ENCODE measurements at regions not wholly inside any gene's neighbourhood (a gene's known extent, or its start where the extent isn't known, plus 50 kb on each side); places are given as distances from the start of the nearest gene placed in this dataset.

DNA sequence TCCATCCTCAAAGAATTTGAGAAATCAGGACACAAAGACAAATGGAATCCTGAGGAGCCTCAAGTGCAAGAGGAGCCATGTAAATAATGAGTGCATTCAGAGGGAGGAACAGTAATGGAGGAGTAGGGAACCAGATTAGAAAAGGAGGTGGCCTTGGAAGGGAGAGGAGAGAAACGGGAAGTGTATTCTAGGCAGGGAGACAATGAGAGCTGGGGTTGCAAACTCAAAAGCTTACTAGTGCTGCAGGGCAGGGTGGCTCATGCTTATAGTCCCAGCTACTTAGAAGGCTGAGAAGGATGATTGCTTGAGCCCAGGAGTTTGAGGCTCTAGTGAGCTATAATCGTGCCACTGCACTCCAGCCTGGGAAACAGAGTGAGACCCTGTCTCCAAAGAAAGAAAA is 113.2 kb upstream of the LSM6 start:
- H3K27ac Mint-ChIP-seq: no peak overlapping the region
- DNase-seq (ENCODE audit: low spot score) (no peak), ATAC-seq (peak; percentile 26; the same call in 1 of the 2 replicates)
- no peaks in the 10 kb centered on the region; the same call in 1 of the 2 replicates for H3K27me3 Mint-ChIP-seq (ENCODE audit: low read depth)
- CTCF ChIA-PET: no interaction called here
- no peaks in the 10 kb centered on the region for H3K36me3 Mint-ChIP-seq
- POLR2A ChIA-PET: no interaction called here
- no peak overlapping the region for H3K4me3 Mint-ChIP-seq
- peaks cover 13% of the 10 kb centered on the region for H3K4me1 Mint-ChIP-seq
- peaks cover 22% of the 10 kb centered on the region for H3K9me3 Mint-ChIP-seq
- no peak for TF ChIP-seq TEAD1 (CRISPR knock-in tag; IDR thresholded peaks at IDR 0.05)
- TF ChIP-seq ESRRA (CRISPR knock-in tag; IDR thresholded peaks at IDR 0.05; ENCODE audit: borderline replicate concordance): no peak
- no peak for TF ChIP-seq ZNF416 (CRISPR knock-in tag; IDR thresholded peaks at IDR 0.05)
- TF ChIP-seq, protein P1, sequence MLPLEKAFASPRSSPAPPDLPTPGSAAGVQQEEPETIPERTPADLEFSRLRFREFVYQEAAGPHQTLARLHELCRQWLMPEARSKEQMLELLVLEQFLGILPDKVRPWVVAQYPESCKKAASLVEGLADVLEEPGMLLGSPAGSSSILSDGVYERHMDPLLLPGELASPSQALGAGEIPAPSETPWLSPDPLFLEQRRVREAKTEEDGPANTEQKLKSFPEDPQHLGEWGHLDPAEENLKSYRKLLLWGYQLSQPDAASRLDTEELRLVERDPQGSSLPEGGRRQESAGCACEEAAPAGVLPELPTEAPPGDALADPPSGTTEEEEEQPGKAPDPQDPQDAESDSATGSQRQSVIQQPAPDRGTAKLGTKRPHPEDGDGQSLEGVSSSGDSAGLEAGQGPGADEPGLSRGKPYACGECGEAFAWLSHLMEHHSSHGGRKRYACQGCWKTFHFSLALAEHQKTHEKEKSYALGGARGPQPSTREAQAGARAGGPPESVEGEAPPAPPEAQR (CRISPR knock-in tag; IDR thresholded peaks at IDR 0.05): no peak

DNA sequence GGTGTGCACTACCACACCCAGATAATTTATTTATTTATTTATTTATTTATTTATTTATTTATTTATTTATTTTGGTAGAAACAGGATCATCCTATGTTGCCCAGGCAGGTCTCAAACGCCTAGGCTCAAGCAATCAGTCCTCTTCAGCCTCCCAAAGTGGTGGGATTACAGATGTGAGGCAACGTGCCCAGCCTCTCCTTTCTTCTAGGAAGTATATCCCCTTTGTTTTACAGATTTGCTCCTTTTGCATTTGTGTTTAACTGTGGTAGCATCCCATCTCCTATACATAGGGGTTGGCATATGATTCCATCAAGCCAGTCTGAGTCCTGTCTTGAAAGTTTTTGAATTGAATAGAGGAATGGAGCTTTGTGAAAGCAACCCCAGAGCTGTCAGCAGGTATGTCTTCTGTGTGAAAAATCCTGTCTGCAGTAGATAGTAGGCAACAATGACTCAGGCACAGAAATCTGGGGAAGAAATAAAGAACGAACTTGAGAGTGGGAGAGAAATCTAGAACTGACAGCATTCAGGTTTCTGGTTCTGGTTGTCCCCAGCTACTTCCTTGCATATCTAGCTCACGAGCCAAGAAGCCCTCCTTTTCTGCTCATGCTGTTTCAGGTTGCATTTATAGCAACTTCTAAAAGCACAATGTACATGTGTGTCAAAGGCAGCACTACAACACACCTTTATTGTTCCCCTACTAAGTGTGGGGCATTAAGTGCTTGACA is 113.7 kb upstream of the LSM6 start:
- Mint-ChIP-seq H3K9me3 (peaks cover 19% of the 10 kb centered on the region), H3K27ac (no peak overlapping the region), H3K27me3 (ENCODE audit: low read depth) (no peaks in the 10 kb centered on the region; the same call in 1 of the 2 replicates), H3K4me1 (peaks cover 13% of the 10 kb centered on the region), H3K4me3 (no peak overlapping the region), H3K36me3 (no peaks in the 10 kb centered on the region)
- ChIA-PET CTCF (no interaction called here), POLR2A (no interaction called here)
- DNase-seq (ENCODE audit: low spot score) (no peak), ATAC-seq (peak; percentile 60)
- no peak for TF ChIP-seq GABPB1 (CRISPR knock-in tag; IDR thresholded peaks at IDR 0.05)
- TF ChIP-seq, protein P2, sequence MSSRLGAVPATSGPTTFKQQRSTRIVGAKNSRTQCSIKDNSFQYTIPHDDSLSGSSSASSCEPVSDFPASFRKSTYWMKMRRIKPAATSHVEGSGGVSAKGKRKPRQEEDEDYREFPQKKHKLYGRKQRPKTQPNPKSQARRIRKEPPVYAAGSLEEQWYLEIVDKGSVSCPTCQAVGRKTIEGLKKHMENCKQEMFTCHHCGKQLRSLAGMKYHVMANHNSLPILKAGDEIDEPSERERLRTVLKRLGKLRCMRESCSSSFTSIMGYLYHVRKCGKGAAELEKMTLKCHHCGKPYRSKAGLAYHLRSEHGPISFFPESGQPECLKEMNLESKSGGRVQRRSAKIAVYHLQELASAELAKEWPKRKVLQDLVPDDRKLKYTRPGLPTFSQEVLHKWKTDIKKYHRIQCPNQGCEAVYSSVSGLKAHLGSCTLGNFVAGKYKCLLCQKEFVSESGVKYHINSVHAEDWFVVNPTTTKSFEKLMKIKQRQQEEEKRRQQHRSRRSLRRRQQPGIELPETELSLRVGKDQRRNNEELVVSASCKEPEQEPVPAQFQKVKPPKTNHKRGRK (CRISPR knock-in tag; IDR thresholded peaks at IDR 0.05; ENCODE audit: borderline replicate concordance): 0 out of 2 replicates have a peak, but pooled peaks have one; percentile 8

DNA sequence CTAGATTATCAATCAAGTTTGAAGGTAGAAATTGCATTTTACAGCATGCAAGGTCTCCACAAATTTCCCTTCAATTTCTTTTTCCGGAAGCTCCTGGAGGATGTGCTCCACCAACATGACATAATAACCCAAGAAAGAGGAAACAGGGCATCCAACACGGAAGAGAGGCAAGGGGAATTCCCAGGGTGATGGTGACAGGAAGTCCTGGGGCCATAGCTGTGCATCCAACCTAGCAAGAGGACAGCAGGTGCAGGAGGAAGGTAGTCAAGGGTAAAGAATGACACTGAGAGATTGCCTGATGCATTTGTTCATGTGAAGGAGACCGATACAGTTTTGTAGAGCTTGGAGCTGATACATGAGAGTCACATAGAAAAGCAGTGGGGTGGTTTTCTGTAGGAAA is 115.7 kb upstream of the LSM6 start:
- Mint-ChIP-seq H3K9me3 (peaks cover 8% of the 10 kb centered on the region; the same call in 1 of the 2 replicates), H3K27ac (no peak overlapping the region), H3K36me3 (no peaks in the 10 kb centered on the region), H3K4me3 (no peak overlapping the region), H3K4me1 (peaks cover 13% of the 10 kb centered on the region), H3K27me3 (ENCODE audit: low read depth) (no peaks in the 10 kb centered on the region; the same call in 1 of the 2 replicates)
- ChIA-PET CTCF (no interaction called here), POLR2A (no interaction called here)
- DNase-seq (ENCODE audit: low spot score): no peak
- no peak for ATAC-seq
- TF ChIP-seq, protein P3, sequence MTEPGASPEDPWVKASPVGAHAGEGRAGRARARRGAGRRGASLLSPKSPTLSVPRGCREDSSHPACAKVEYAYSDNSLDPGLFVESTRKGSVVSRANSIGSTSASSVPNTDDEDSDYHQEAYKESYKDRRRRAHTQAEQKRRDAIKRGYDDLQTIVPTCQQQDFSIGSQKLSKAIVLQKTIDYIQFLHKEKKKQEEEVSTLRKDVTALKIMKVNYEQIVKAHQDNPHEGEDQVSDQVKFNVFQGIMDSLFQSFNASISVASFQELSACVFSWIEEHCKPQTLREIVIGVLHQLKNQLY (CRISPR knock-in tag; IDR thresholded peaks at IDR 0.05): no peak
- TF ChIP-seq TEAD1 (CRISPR knock-in tag; IDR thresholded peaks at IDR 0.05) (no peak), NR3C1 (CRISPR knock-in tag; conservative IDR thresholded peaks at IDR 0.05; ENCODE audit: low read depth) (no peak), ZNF396 (CRISPR knock-in tag; IDR thresholded peaks at IDR 0.05; ENCODE audit: borderline replicate concordance) (no peak), JUN (CRISPR knock-in tag; IDR thresholded peaks at IDR 0.05) (no peak), ZNF138 (CRISPR knock-in tag; conservative IDR thresholded peaks at IDR 0.05) (no peak), MYBL2 (CRISPR knock-in tag; IDR thresholded peaks at IDR 0.05) (no peak), GABPB1 (CRISPR knock-in tag; IDR thresholded peaks at IDR 0.05) (no peak)
- TF ChIP-seq, protein P4, sequence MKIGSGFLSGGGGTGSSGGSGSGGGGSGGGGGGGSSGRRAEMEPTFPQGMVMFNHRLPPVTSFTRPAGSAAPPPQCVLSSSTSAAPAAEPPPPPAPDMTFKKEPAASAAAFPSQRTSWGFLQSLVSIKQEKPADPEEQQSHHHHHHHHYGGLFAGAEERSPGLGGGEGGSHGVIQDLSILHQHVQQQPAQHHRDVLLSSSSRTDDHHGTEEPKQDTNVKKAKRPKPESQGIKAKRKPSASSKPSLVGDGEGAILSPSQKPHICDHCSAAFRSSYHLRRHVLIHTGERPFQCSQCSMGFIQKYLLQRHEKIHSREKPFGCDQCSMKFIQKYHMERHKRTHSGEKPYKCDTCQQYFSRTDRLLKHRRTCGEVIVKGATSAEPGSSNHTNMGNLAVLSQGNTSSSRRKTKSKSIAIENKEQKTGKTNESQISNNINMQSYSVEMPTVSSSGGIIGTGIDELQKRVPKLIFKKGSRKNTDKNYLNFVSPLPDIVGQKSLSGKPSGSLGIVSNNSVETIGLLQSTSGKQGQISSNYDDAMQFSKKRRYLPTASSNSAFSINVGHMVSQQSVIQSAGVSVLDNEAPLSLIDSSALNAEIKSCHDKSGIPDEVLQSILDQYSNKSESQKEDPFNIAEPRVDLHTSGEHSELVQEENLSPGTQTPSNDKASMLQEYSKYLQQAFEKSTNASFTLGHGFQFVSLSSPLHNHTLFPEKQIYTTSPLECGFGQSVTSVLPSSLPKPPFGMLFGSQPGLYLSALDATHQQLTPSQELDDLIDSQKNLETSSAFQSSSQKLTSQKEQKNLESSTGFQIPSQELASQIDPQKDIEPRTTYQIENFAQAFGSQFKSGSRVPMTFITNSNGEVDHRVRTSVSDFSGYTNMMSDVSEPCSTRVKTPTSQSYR (CRISPR knock-in tag; IDR thresholded peaks at IDR 0.05): no peak
- TF ChIP-seq, protein P5, sequence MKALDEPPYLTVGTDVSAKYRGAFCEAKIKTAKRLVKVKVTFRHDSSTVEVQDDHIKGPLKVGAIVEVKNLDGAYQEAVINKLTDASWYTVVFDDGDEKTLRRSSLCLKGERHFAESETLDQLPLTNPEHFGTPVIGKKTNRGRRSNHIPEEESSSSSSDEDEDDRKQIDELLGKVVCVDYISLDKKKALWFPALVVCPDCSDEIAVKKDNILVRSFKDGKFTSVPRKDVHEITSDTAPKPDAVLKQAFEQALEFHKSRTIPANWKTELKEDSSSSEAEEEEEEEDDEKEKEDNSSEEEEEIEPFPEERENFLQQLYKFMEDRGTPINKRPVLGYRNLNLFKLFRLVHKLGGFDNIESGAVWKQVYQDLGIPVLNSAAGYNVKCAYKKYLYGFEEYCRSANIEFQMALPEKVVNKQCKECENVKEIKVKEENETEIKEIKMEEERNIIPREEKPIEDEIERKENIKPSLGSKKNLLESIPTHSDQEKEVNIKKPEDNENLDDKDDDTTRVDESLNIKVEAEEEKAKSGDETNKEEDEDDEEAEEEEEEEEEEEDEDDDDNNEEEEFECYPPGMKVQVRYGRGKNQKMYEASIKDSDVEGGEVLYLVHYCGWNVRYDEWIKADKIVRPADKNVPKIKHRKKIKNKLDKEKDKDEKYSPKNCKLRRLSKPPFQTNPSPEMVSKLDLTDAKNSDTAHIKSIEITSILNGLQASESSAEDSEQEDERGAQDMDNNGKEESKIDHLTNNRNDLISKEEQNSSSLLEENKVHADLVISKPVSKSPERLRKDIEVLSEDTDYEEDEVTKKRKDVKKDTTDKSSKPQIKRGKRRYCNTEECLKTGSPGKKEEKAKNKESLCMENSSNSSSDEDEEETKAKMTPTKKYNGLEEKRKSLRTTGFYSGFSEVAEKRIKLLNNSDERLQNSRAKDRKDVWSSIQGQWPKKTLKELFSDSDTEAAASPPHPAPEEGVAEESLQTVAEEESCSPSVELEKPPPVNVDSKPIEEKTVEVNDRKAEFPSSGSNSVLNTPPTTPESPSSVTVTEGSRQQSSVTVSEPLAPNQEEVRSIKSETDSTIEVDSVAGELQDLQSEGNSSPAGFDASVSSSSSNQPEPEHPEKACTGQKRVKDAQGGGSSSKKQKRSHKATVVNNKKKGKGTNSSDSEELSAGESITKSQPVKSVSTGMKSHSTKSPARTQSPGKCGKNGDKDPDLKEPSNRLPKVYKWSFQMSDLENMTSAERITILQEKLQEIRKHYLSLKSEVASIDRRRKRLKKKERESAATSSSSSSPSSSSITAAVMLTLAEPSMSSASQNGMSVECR (CRISPR knock-in tag; IDR thresholded peaks at IDR 0.05; ENCODE audit: borderline replicate concordance): no peak
- TF ChIP-seq, protein P2 (CRISPR knock-in tag; IDR thresholded peaks at IDR 0.05; ENCODE audit: borderline replicate concordance): no peak
- TF ChIP-seq, protein P6, sequence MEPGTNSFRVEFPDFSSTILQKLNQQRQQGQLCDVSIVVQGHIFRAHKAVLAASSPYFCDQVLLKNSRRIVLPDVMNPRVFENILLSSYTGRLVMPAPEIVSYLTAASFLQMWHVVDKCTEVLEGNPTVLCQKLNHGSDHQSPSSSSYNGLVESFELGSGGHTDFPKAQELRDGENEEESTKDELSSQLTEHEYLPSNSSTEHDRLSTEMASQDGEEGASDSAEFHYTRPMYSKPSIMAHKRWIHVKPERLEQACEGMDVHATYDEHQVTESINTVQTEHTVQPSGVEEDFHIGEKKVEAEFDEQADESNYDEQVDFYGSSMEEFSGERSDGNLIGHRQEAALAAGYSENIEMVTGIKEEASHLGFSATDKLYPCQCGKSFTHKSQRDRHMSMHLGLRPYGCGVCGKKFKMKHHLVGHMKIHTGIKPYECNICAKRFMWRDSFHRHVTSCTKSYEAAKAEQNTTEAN (CRISPR knock-in tag; IDR thresholded peaks at IDR 0.05): no peak

Data from WTC11 (cell line).